ENCODE measurements at regions not wholly inside any gene's neighbourhood (a gene's known extent, or its start where the extent isn't known, plus 50 kb on each side); places are given as distances from the start of the nearest gene placed in this dataset.

GRCh38 chrX:14124562-14124961 is 94.9 kb upstream of the GEMIN8 start:
- TF ChIP-seq CTCF (IDR thresholded peaks at IDR 0.05; ENCODE audit: low read depth, low read length) = no peak
- DNase-seq (ENCODE audit: extremely low read depth, low read depth) = no peak

GRCh38 chrX:14095702-14096101 is 66.0 kb upstream of the GEMIN8 start:
- TF ChIP-seq CTCF (IDR thresholded peaks at IDR 0.05; ENCODE audit: low read depth, low read length) = peak; percentile 76
- peak; percentile 22 for DNase-seq (ENCODE audit: extremely low read depth, low read depth)

GRCh38 chrX:14094191-14094590 is 64.5 kb upstream of the GEMIN8 start:
- DNase-seq (ENCODE audit: extremely low read depth, low read depth) = no peak
- no peak for TF ChIP-seq CTCF (IDR thresholded peaks at IDR 0.05; ENCODE audit: low read depth, low read length)

- TF ChIP-seq CTCF (IDR thresholded peaks at IDR 0.05; ENCODE audit: low read depth, low read length) = no peak
- DNase-seq (ENCODE audit: extremely low read depth, low read depth) = no peak
Observed at GRCh38 chrX:14084466-14084865, 54.8 kb upstream of the GEMIN8 start.

GRCh38 chrX:14083783-14084182 is 54.1 kb upstream of the GEMIN8 start:
- no peak for TF ChIP-seq CTCF (IDR thresholded peaks at IDR 0.05; ENCODE audit: low read depth, low read length)
- DNase-seq (ENCODE audit: extremely low read depth, low read depth) = no peak

GRCh38 chrX:14079891-14080430 is 50.3 kb upstream of the GEMIN8 start:
- no peak for DNase-seq (ENCODE audit: extremely low read depth, low read depth)

More at GRCh38 chrX:14079891-14080430, 50.3 kb upstream of the GEMIN8 start:
- no peak for TF ChIP-seq CTCF (IDR thresholded peaks at IDR 0.05; ENCODE audit: low read depth, low read length)

Measured in AG09319 (cell line).